ENCODE measurements at regions not wholly inside any gene's neighbourhood (a gene's known extent, or its start where the extent isn't known, plus 50 kb on each side); places are given as distances from the start of the nearest gene placed in this dataset.

GRCh38 chr3:164522073-164522763, 556.1 kb downstream of the SI start:
- DNase-seq (ENCODE audit: low read depth), result no peak
- no peak overlapping the region for H3K4me3 ChIP-seq (ENCODE audit: control insufficient read depth, low read depth, low read length)
- TF ChIP-seq CTCF (conservative IDR thresholded peaks at IDR 0.05; ENCODE audit: control insufficient read depth, insufficient read depth, low read depth, low read length), result no peak

GRCh38 chr3:164521644-164522043, 556.7 kb downstream of the SI start:
- no peak for TF ChIP-seq CTCF (conservative IDR thresholded peaks at IDR 0.05; ENCODE audit: control insufficient read depth, insufficient read depth, low read depth, low read length)
- H3K4me3 ChIP-seq (ENCODE audit: control insufficient read depth, low read depth, low read length), result no peak overlapping the region
- DNase-seq (ENCODE audit: low read depth), result no peak

- H3K4me3 ChIP-seq (ENCODE audit: control insufficient read depth, low read depth, low read length), result no peak overlapping the region
- no peak for DNase-seq (ENCODE audit: low read depth)
- TF ChIP-seq CTCF (conservative IDR thresholded peaks at IDR 0.05; ENCODE audit: control insufficient read depth, insufficient read depth, low read depth, low read length), result no peak
These were observed 557.2 kb downstream of the SI start for GRCh38 chr3:164521139-164521538.

- TF ChIP-seq CTCF (conservative IDR thresholded peaks at IDR 0.05; ENCODE audit: control insufficient read depth, insufficient read depth, low read depth, low read length), result no peak
- no peak for DNase-seq (ENCODE audit: low read depth)
- no peak overlapping the region for H3K4me3 ChIP-seq (ENCODE audit: control insufficient read depth, low read depth, low read length)
These were observed 563.0 kb downstream of the SI start for GRCh38 chr3:164515256-164515655.

GRCh38 chr3:164514576-164514975, 563.7 kb downstream of the SI start:
- DNase-seq (ENCODE audit: low read depth), result no peak
- no peak overlapping the region for H3K4me3 ChIP-seq (ENCODE audit: control insufficient read depth, low read depth, low read length)
- no peak for TF ChIP-seq CTCF (conservative IDR thresholded peaks at IDR 0.05; ENCODE audit: control insufficient read depth, insufficient read depth, low read depth, low read length)

GRCh38 chr3:164507886-164508285, 570.4 kb downstream of the SI start:
- no peak overlapping the region for H3K4me3 ChIP-seq (ENCODE audit: control insufficient read depth, low read depth, low read length)
- TF ChIP-seq CTCF (conservative IDR thresholded peaks at IDR 0.05; ENCODE audit: control insufficient read depth, insufficient read depth, low read depth, low read length), result no peak
- no peak for DNase-seq (ENCODE audit: low read depth)

- H3K4me3 ChIP-seq (ENCODE audit: control insufficient read depth, low read depth, low read length), result no peak overlapping the region
- no peak for DNase-seq (ENCODE audit: low read depth)
- TF ChIP-seq CTCF (conservative IDR thresholded peaks at IDR 0.05; ENCODE audit: control insufficient read depth, insufficient read depth, low read depth, low read length), result no peak
These were observed 579.4 kb downstream of the SI start for GRCh38 chr3:164498917-164499316.
